HT1080 (cell line): ENCODE measurements at regions not wholly inside any gene's neighbourhood (a gene's known extent, or its start where the extent isn't known, plus 50 kb on each side); places are given as distances from the start of the nearest gene placed in this dataset.
"Not testable (repeated sequence)": the region's sequence is repeated elsewhere in the genome, so short reads cannot be mapped to it uniquely, and the experiment has no call there.

Source experiments
- DNase-seq: peaks from one replicate; pipeline ENCODE4 v3.0.0-alpha.2; 2015; ENCODE audit warnings: low read depth

GRCh38 chr20:51926670-51927305, 124.5 kb upstream of the SALL4 start:
- peak; percentile 60 for DNase-seq

DNA sequence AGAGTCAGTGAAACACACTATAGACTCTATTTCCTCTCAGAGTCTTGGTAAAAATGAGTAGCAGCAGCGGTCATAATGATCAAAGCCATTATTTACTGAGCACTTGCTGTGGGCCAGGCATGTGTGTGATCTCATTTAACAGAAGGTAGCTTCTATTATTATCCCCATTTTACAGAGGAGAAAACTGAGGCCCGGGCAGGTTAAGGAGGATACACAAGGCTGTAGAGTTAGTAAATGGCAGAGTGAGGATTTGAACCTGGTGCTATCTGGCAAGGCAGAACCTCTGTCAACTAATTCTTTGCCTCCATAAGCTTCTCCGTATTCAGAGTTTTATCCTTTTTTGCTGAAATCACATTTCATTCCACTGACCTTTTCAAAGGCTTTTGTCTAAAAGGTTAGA, 122.2 kb upstream of the SALL4 start:
- no peak for DNase-seq

- DNase-seq, result no peak
These were observed 121.3 kb upstream of the SALL4 start for GRCh38 chr20:51923633-51924032.

DNA sequence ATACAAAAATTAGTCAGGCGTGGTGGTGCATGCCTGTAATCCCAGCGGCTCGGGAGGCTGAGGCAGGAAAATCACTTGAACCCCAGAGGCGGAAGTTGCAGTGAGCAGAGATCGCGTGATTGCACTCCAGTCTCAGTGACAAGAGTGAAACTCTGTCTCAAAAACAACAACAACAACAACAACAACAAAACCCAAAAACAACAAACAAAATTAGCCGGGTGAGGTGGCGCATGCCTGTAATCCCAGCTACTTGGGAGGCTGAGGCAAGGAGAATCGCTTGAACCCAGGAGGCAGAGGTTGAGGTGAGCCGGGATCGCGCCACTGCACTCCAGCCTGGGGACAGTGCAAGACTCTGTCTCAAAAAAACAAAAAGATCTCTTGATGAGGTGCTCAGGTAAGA, 120.5 kb upstream of the SALL4 start:
- DNase-seq, result not testable (repeated sequence)

DNA sequence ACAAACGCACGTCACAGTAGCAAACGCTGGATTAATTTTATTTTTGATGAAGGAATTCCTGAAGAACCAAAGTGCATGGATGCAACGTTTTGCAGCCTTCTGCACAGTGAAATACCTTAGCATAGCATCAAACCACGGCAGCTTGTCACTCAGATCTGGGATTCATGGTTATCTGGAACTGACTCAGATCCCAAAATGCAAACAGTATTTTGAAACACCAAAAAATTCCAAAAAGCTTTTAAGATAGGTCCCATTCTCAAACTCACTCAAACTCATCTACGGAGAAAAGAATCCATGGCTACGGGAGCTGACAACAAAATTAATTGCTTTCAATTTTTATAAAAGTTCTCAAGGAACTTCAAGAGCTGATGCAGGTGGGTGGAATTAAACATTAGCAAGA, 116.2 kb upstream of the SALL4 start:
- DNase-seq, result no peak

GRCh38 chr20:51917886-51918535, 115.7 kb upstream of the SALL4 start:
- no peak for DNase-seq

DNA sequence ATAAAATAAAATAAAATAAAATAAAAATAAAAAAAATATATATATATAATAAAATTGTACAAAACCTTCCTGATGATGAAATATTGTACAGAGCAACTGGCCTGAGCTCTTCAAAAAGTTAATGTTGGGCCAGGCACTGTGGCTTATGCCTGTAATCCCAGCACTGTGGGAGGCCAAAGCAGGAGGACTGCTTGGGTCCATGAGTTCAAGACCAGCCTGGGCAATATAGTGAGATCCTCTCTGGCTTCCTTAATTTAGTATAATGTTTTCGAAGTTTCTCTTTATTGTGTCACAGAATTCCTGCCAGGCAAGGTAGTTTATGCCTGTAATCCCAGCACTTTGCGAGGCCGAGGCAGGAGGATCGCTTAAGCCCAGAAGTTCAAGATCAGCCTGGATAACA, 113.9 kb upstream of the SALL4 start:
- DNase-seq, result no peak

DNA sequence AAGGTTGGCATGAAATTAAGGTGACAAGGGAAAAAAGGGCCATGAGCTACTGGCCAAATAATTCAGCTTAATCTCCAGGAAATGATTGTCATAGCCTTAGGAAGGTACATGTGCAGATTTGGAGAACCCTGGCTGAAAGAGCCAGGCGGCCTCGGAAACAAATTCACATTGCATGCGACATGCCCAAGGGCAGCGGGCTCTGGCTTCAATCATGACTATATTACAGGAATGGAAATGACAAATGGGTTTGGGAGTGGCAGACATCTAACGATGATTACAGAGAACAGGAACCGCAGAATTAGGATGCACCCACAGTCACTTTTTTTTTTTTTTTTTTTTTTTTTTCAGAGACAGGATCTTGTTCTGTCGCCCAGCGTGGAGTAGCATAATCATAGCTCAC, 112.4 kb upstream of the SALL4 start:
- no peak for DNase-seq

- peak; percentile 38 for DNase-seq
These were observed 108.2 kb upstream of the SALL4 start for GRCh38 chr20:51910321-51911050.

DNA sequence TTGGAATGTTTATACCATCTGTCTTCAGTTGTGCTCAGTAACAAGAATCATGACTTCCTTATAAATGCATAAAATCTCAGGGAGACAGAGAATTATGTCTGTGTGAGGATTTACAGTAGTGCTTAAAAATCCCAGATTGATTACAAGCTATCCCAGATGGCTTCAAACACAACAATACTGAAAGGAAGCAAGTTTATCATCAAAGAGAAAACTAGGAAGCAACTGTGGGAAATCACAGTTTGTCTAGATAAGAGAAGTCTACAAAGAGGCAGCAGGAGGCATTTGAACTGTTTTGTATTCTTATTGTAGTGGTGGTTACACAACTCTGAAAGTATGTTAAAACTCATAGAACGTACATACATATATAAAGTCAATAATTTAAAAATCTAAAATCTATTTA, 104.4 kb upstream of the SALL4 start:
- no peak for DNase-seq

GRCh38 chr20:51906049-51906448, 103.7 kb upstream of the SALL4 start:
- DNase-seq, result no peak

GRCh38 chr20:51902933-51903332, 100.6 kb upstream of the SALL4 start:
- DNase-seq, result no peak

DNA sequence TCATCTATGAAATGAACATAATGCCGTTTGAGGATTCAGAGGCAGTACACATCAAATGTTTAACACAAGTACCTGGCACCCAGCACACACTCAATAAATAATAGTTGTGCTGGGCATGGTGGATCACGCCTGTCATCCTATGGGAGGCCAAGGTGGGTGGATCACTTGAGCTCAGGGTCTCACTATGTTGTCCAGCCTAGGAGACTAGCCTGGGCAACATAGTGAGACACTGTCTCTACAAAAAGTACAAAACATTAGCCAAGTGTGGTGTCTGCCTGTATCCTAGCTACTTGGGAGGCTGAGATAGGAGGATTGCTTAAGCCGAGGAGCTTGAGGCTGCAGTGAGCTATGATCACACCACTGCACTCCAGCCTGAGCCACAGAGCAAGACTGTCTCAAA, 98.1 kb upstream of the SALL4 start:
- DNase-seq, result no peak

GRCh38 chr20:51899674-51900073, 97.4 kb upstream of the SALL4 start:
- peak; percentile 25 for DNase-seq

GRCh38 chr20:51898788-51899187, 96.5 kb upstream of the SALL4 start:
- no peak for DNase-seq

DNA sequence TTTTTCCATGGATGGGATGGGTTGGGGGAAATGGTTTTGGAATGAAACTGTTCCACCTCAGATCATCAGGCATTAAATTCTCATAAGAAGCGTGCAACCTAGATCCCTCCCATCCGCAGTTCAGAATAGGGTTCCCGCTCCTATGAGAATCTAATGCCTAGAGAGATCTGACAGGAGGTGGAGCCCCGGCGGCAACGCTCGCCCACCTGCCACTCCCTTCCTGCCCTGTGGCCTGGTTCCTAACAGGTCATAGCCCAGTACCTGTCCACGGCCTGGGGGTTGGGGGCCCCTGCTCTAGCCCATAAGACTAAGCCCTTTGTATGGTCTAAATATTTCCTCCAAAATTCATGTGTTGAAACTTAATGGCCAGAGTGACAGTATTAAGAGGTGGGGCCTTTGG, 92.3 kb upstream of the SALL4 start:
- no peak for DNase-seq

- peak; percentile 31 for DNase-seq
These were observed 91.9 kb upstream of the SALL4 start for GRCh38 chr20:51894201-51894600.

GRCh38 chr20:51893723-51894122, 91.4 kb upstream of the SALL4 start:
- DNase-seq, result no peak

- DNase-seq, result no peak
These were observed 87.7 kb upstream of the SALL4 start for GRCh38 chr20:51890003-51890402.

DNA sequence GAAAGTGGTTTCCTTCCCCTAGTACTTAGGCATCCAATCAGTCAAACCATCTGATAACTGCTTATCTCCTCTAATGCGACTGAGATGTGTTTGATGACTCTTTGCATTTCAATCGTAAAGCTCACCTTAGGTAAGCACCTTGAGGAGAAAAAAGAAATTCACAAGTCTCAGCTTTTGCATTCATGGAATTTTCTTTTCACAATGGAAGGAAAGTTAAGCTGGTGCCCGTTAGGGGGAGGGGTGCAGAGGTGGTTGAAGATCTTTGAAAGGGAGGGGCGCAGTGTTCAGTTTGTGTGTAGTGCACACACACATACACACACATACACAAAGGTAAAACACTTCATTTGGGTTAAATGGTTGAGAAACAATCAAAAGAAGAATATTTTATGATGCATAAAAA, 87.1 kb upstream of the SALL4 start:
- DNase-seq, result no peak

- no peak for DNase-seq
These were observed 86.0 kb upstream of the SALL4 start for GRCh38 chr20:51888291-51888690.

DNA sequence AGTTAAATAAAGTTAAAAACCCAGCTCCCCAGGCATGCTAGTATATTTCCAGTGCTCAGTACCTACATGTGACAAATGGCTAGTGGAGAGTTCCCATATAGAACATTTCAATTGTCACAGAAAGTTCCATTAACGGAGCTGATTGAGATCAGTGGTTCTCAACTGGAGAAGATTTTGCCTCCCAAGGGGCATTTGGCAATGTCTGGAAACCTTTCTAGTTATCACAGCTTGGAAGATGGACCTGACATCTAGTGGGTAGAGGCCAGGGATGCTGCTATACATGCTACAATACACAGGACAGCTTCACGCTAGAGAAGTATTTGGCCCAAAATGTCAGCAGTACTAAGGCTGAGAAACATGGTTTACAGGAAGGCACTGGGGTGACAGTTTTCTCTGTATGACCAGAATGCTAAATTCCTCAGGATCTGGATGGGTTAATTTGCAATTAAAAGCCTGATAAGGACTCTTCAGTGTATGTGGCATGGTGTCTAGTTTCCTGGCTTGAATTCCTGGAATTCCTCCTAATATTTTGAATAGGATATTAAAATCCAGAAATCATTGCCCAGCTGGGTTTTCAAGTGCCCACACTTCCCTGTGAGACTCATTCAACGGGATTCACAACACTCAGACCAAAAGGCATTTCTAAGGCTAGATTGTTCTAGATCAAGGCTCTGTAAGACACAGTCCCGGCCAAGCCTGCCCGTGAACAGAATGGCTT, 84.7 kb upstream of the SALL4 start:
- DNase-seq, result no peak
